ENCODE measurements at regions not wholly inside any gene's neighbourhood (a gene's known extent, or its start where the extent isn't known, plus 50 kb on each side); places are given as distances from the start of the nearest gene placed in this dataset.

DNA sequence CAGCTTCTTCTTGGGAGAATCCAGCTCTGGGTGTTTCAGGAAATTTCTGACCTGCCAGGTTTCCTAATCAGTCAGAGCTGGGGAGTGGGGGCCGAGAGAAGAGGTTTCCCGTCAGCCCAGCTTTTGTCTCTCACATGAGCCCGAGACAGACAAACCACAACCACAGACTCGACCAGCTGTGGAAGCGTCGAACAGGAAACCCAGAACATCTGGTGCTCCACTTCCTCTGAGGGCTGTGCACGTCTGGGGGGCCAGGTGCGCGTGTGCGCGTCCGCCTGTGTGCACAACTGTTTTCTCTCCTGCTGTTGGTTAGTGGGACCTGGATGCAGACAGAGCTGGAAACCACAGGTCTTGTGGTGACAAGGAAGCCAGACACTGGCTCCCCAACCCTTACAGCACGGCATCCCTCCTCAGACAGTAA lies 113.0 kb upstream of the SLC25A33 start:
- Mint-ChIP-seq H3K27ac (peak overlapping the region; percentile 75 to 97 (median 92)), H3K27me3 (peaks cover 3 to 28% of the 10 kb centered on the region in 2 donors), H3K36me3 (peaks cover 0 to 2% (median 0%) of the 10 kb centered on the region in 3 donors), H3K4me1 (peaks cover 45 to 68% (median 59%) of the 10 kb centered on the region in 3 donors), H3K9me3 (peaks cover 0 to 4% (median 0%) of the 10 kb centered on the region in 5 donors), H3K4me3 (peak overlapping the region; percentile 39 to 87 (median 67))
- Histone ChIP-seq H3K36me3 (ENCODE audit: insufficient read depth, low read length) (no peaks in the 10 kb centered on the region), H3K9me3 (ENCODE audit: low read length) (no peaks in the 10 kb centered on the region), H3K27me3 (ENCODE audit: insufficient read depth, low read length, poor library complexity, severe bottlenecking) (peaks cover 7% of the 10 kb centered on the region), H3K27ac (ENCODE audit: low read depth, low read length) (no peak overlapping the region), H3K4me1 (ENCODE audit: insufficient read depth, low read length) (peaks cover 53% of the 10 kb centered on the region), H3K4me3 (ENCODE audit: low read length) (peak overlapping the region; percentile 10)
- peak; percentile 67 to 89 (median 85) for DNase-seq
- POLR2A ChIA-PET = no interaction called here
- CTCF ChIA-PET = interaction anchor here (1.3 kb wide), 1 partner anchor 29 kb away, joined by 4 read pairs; no protein-coding TSS in a partner anchor

DNA sequence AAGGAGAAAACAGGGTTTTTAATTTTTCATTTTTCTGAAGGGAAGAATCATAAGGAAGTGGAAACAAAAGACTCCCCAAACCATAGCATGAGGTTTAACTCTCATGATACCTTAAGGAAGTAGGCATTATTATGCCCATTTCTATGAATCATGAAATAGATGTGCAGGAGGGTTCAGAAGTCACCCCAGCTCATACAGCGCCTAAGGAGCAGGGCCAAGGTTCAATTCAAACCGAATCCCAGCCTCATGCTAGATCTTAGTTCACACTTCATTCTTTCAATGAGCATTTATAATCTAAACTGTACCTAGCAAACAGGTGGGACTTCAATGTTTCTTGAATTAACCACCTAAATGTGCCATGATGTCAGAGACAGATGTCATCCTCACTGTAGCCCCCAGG lies 111.9 kb upstream of the SLC25A33 start:
- no peak for DNase-seq
- ChIA-PET CTCF (interaction anchor here (1.3 kb wide), 1 partner anchor 28 kb away, joined by 4 read pairs; no protein-coding TSS in a partner anchor), POLR2A (no interaction called here)
- Mint-ChIP-seq H3K4me3 (peak overlapping the region in 3 of 7 donors; percentile 4 to 53 (median 20)), H3K27ac (peak overlapping the region in 7 of 8 donors; percentile 53 to 97 (median 81)), H3K9me3 (peaks cover 0 to 4% (median 0%) of the 10 kb centered on the region in 5 donors), H3K27me3 (peaks cover 3 to 18% of the 10 kb centered on the region in 2 donors), H3K4me1 (peaks cover 45 to 68% (median 59%) of the 10 kb centered on the region in 3 donors), H3K36me3 (peaks cover 0 to 2% (median 0%) of the 10 kb centered on the region in 3 donors)
- peaks cover 50% of the 10 kb centered on the region for H3K4me1 ChIP-seq (ENCODE audit: insufficient read depth, low read length)
- no peaks in the 10 kb centered on the region for H3K9me3 ChIP-seq (ENCODE audit: low read length)
- no peaks in the 10 kb centered on the region for H3K36me3 ChIP-seq (ENCODE audit: insufficient read depth, low read length)
- no peak overlapping the region for H3K27ac ChIP-seq (ENCODE audit: low read depth, low read length)
- no peak overlapping the region for H3K4me3 ChIP-seq (ENCODE audit: low read length)
- H3K27me3 ChIP-seq (ENCODE audit: insufficient read depth, low read length, poor library complexity, severe bottlenecking) = peaks cover 6% of the 10 kb centered on the region

DNA sequence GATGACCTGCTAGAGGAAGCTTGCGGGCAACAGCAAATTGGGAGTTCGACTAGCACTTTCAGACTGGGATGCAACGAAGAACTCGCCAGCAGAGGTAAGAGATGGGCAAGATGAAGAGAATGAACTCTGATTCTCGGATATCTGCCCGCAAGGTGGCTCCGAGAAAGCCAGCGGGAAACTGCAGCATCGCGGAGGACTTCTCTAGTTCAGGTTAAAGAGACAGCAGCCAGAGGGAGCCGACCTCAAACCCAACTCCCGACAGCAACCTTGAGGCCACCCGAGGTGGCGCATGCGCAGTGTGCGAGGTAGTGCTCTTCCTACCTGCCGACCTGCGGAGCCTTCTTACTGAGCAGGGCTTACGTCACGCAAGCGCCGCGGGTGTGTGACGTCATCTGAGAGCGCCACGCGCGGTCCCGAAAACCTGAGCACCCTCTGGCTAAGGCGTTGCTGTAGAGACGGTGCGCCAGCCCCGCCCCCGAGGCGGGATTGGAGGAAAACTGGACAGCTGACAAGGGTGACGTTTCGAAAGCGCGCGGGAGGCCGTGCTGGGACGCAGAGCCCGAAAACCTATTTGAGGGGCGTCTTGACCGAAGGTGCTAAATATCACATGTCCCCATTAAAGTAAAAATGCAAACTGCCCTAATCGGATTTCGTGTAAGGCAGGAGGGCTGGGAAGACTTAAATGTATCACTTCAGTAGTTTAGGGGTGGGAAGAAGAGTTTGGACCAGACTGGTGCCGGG lies 110.5 kb upstream of the SLC25A33 start:
- no peaks in the 10 kb centered on the region for H3K36me3 ChIP-seq (ENCODE audit: insufficient read depth, low read length)
- peak overlapping the region; percentile 66 for H3K27ac ChIP-seq (ENCODE audit: low read depth, low read length)
- H3K4me1 ChIP-seq (ENCODE audit: insufficient read depth, low read length) = peaks cover 50% of the 10 kb centered on the region
- Mint-ChIP-seq H3K4me1 (peaks cover 45 to 56% (median 55%) of the 10 kb centered on the region in 3 donors), H3K4me3 (peak overlapping the region; percentile 87 to 99 (median 95)), H3K9me3 (peaks cover 0 to 4% (median 0%) of the 10 kb centered on the region in 5 donors), H3K36me3 (peaks cover 0 to 2% (median 0%) of the 10 kb centered on the region in 3 donors), H3K27ac (peak overlapping the region; percentile 92 to 99 (median 98)), H3K27me3 (peaks cover 2 to 7% of the 10 kb centered on the region in 2 donors)
- no peaks in the 10 kb centered on the region for H3K9me3 ChIP-seq (ENCODE audit: low read length)
- CTCF ChIA-PET = interaction anchor here (1.0 to 1.2 kb wide), 4 partner anchors 16 to 1001 kb away, joined by 3 to 4 read pairs (median 3); no protein-coding TSS in a partner anchor
- H3K4me3 ChIP-seq (ENCODE audit: low read length) = peak overlapping the region; percentile 85
- peak; percentile 96 to 100 (median 99) for DNase-seq
- POLR2A ChIA-PET = no interaction called here
- no peaks in the 10 kb centered on the region for H3K27me3 ChIP-seq (ENCODE audit: insufficient read depth, low read length, poor library complexity, severe bottlenecking)

DNA sequence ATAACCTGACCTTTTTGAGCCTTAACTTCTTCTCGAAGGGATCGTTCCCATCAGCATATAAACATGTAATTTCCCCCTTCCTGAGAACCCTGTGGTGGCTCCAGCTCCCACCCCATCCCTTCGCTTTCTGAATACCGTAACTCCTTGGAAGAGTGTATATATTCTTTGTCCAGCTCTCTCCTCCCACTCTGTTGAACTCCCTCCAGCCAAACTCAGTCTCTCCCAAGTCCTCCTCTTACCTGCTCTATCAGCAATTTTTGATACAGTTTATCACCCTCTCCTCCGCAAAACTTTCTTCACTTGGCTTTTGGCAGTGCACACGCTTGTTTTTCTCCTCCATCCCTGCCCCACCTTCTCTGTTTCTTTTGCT lies 109.9 kb upstream of the SLC25A33 start:
- no peak for DNase-seq
- Histone ChIP-seq H3K36me3 (ENCODE audit: insufficient read depth, low read length) (no peaks in the 10 kb centered on the region), H3K4me3 (ENCODE audit: low read length) (peak overlapping the region; percentile 85), H3K4me1 (ENCODE audit: insufficient read depth, low read length) (peaks cover 50% of the 10 kb centered on the region), H3K9me3 (ENCODE audit: low read length) (no peaks in the 10 kb centered on the region), H3K27me3 (ENCODE audit: insufficient read depth, low read length, poor library complexity, severe bottlenecking) (no peaks in the 10 kb centered on the region), H3K27ac (ENCODE audit: low read depth, low read length) (peak overlapping the region; percentile 66)
- H3K4me1 Mint-ChIP-seq = peaks cover 45 to 56% (median 55%) of the 10 kb centered on the region in 3 donors
- H3K36me3 Mint-ChIP-seq = peaks cover 0 to 2% (median 0%) of the 10 kb centered on the region in 3 donors
- peak overlapping the region; percentile 92 to 99 (median 98) for H3K27ac Mint-ChIP-seq
- ChIA-PET CTCF (interaction anchor here (1.0 kb wide), 1 partner anchor 16 kb away, joined by 3 read pairs; no protein-coding TSS in a partner anchor), POLR2A (no interaction called here)
- peaks cover 0 to 4% (median 0%) of the 10 kb centered on the region in 5 donors for H3K9me3 Mint-ChIP-seq
- H3K4me3 Mint-ChIP-seq = peak overlapping the region; percentile 87 to 99 (median 95)
- peaks cover 2 to 3% of the 10 kb centered on the region in 2 donors for H3K27me3 Mint-ChIP-seq

DNA sequence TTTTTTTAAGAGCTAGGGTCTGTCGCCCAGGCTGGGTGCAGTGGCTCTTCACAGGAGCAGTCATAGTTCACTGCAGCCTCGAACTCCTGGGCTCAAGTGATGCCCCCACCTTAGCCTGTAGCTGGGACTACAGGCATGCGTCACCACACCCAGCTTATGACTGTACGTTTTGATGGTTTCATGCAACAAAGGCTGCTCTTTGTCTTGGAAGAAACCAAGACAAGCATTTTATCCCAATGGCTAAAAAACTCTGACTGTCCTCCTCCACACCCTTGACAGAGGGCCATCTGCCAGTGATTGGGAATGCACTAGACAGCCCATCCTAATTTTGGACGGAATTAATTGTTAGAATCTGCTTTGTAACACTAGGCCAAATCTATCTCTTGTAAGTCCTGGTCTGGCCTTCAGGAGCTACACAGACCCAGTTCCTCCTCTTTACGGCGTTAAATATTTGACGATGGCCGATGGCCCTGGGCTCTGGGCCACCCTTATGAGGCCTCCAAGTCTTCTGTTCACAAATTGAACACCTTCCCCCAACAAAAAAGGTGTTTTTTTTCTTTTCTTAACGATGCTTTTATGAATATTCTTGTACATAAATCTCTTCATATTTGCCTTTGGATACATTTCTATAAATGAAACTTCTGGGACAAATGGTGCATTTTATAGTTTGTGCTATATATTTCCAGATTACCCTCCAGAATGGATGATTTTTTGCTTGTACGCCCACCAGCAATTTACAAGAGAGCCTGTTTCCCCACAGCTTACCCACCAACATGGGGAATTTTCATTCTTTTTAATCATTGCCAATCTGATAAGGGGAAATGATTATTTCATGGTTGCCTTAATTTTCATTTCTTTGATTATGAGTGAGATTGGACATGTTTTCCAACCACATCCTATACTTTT lies 104.8 kb upstream of the SLC25A33 start:
- ChIA-PET CTCF (no interaction called here), POLR2A (no interaction called here)
- Mint-ChIP-seq H3K27me3 (peaks cover 4 to 25% of the 10 kb centered on the region in 2 donors), H3K4me1 (peaks cover 9 to 10% (median 9%) of the 10 kb centered on the region in 3 donors), H3K4me3 (peak overlapping the region in 1 of 7 donors; percentile 28), H3K9me3 (no peaks in the 10 kb centered on the region), H3K36me3 (no peaks in the 10 kb centered on the region), H3K27ac (peak overlapping the region in 1 of 8 donors; percentile 12)
- H3K4me1 ChIP-seq (ENCODE audit: insufficient read depth, low read length) = peaks cover 5% of the 10 kb centered on the region
- no peak overlapping the region for H3K4me3 ChIP-seq (ENCODE audit: low read length)
- no peaks in the 10 kb centered on the region for H3K27me3 ChIP-seq (ENCODE audit: insufficient read depth, low read length, poor library complexity, severe bottlenecking)
- no peaks in the 10 kb centered on the region for H3K36me3 ChIP-seq (ENCODE audit: insufficient read depth, low read length)
- no peak overlapping the region for H3K27ac ChIP-seq (ENCODE audit: low read depth, low read length)
- no peak for DNase-seq
- H3K9me3 ChIP-seq (ENCODE audit: low read length) = no peaks in the 10 kb centered on the region

DNA sequence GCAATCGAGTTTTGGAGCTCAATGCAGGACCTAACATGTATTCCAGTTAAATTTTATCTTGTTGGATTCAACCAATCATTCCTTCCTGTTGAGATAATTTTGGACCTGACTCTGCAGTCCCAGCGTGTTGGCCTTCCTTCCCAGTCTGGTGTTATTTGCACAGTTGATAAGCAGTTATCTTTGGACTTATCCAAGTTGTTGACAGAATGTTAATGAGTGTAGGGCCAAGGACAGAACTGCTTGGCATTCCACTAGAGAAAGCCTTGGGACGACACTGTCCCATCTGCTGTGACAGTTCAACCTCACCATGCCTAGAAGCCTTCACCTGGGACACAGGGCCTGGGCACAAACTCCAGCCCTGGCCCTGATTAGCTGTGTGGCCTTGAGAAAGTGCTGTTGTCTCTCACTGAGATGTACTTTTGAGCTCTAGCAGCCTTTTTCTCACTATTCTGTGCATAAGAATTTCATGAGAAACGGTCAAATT lies 104.1 kb upstream of the SLC25A33 start:
- peaks cover 4 to 25% of the 10 kb centered on the region in 2 donors for H3K27me3 Mint-ChIP-seq
- POLR2A ChIA-PET = no interaction called here
- Histone ChIP-seq H3K27me3 (ENCODE audit: insufficient read depth, low read length, poor library complexity, severe bottlenecking) (no peaks in the 10 kb centered on the region), H3K9me3 (ENCODE audit: low read length) (no peaks in the 10 kb centered on the region), H3K4me1 (ENCODE audit: insufficient read depth, low read length) (no peaks in the 10 kb centered on the region), H3K27ac (ENCODE audit: low read depth, low read length) (no peak overlapping the region), H3K36me3 (ENCODE audit: insufficient read depth, low read length) (no peaks in the 10 kb centered on the region), H3K4me3 (ENCODE audit: low read length) (no peak overlapping the region)
- no peaks in the 10 kb centered on the region for H3K9me3 Mint-ChIP-seq
- H3K4me1 Mint-ChIP-seq = peaks cover 2 to 3% (median 2%) of the 10 kb centered on the region in 3 donors
- H3K36me3 Mint-ChIP-seq = no peaks in the 10 kb centered on the region
- no peak overlapping the region for H3K4me3 Mint-ChIP-seq
- DNase-seq = no peak
- CTCF ChIA-PET = no interaction called here
- no peak overlapping the region for H3K27ac Mint-ChIP-seq

DNA sequence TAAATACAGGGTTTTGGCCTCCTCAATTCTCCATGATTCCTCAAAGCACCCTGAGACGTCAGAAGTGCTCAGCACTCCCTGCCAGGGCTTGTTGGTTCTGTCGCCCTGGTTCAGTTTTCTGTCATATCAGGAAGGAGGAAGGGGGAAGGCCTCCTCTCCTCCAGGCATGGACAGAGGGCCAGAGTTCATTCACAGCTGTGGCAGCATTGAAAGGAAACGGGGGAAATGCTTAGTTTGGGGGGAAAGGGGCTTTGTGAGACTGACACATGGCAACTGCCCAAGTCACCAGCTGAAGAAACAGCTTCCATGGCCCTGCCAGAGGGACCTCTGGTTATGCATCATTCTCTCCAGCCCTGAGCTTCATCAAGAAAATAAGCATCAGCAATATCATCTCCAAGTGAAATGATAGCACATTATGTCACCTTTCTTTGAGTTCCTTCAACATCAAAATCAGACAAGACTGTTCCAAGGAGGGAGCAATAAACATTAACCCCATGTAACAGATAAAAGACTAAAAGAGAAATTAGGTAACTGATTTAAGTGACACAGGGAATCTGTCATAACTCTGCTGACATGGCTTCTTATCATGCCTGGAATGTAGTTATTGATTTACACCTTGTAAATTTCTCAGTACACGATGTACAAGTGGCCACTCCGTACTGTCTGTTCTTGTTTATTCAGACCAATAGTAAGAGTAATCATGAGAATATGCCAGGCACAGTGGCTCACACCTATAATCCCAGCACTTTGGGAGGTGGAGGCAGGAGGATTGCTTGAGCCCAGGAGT lies 103.2 kb upstream of the SLC25A33 start:
- H3K36me3 ChIP-seq (ENCODE audit: insufficient read depth, low read length) = no peaks in the 10 kb centered on the region
- Mint-ChIP-seq H3K4me1 (no peaks in the 10 kb centered on the region), H3K27ac (no peak overlapping the region), H3K4me3 (no peak overlapping the region), H3K9me3 (no peaks in the 10 kb centered on the region), H3K36me3 (no peaks in the 10 kb centered on the region), H3K27me3 (peaks cover 6 to 33% of the 10 kb centered on the region in 2 donors)
- DNase-seq = no peak
- no peaks in the 10 kb centered on the region for H3K4me1 ChIP-seq (ENCODE audit: insufficient read depth, low read length)
- H3K27ac ChIP-seq (ENCODE audit: low read depth, low read length) = no peak overlapping the region
- no peaks in the 10 kb centered on the region for H3K27me3 ChIP-seq (ENCODE audit: insufficient read depth, low read length, poor library complexity, severe bottlenecking)
- no peak overlapping the region for H3K4me3 ChIP-seq (ENCODE audit: low read length)
- POLR2A ChIA-PET = no interaction called here
- CTCF ChIA-PET = no interaction called here
- H3K9me3 ChIP-seq (ENCODE audit: low read length) = no peaks in the 10 kb centered on the region
